GM12878 (cell line): ENCODE measurements at regions not wholly inside any gene's neighbourhood (a gene's known extent, or its start where the extent isn't known, plus 50 kb on each side); places are given as distances from the start of the nearest gene placed in this dataset.
"Not testable (repeated sequence)": the region's sequence is repeated elsewhere in the genome, so short reads cannot be mapped to it uniquely, and the experiment has no call there.

Experiments used
- CHD1 ChIP-seq: IDR thresholded peaks from 2 replicates; pipeline ENCODE4 v1.6.1; 2012; ENCODE audit warnings: low read depth, low read length, improper control_type of control experiment
- CTCF ChIP-seq, 3 experiments: IDR thresholded peaks in 2 of 3; conservative IDR thresholded peaks in 1 of 3; 2 replicates each; pipeline ENCODE4 v1.5.1; 2011; ENCODE audit warnings: low read depth in 3 of 3, low read length in 3 of 3, mild to moderate bottlenecking in 3 of 3, control low read depth in 2 of 3, moderate library complexity in 2 of 3, inconsistent platforms in 1 of 3, mixed read lengths in 1 of 3; ENCODE audit not compliant: control insufficient read depth in 2 of 3, insufficient read depth in 1 of 3; ENCODE audit errors: extremely low read depth in 1 of 3
- EZH2 ChIP-seq: IDR thresholded peaks from 2 replicates; pipeline ENCODE4 v1.6.1; 2012; ENCODE audit warnings: low read depth, mild to moderate bottlenecking, control low read depth, inconsistent platforms, low read length, borderline replicate concordance; ENCODE audit not compliant: control insufficient read depth
- HCFC1 ChIP-seq: fragments of 150-350 bp; IDR thresholded peaks from 2 replicates; pipeline ENCODE4 v1.6.1; 2014; ENCODE audit warnings: low read length
- HDAC2 ChIP-seq: fragments of 200-600 bp; sonication (generic); IDR thresholded peaks from 2 replicates; pipeline ENCODE4 v1.6.1; 2017
- JUND ChIP-seq: IDR thresholded peaks from 2 replicates; pipeline ENCODE4 v1.6.1; 2012; ENCODE audit warnings: low read depth, mild to moderate bottlenecking, low read length, improper control_type of control experiment, moderate library complexity
- MXI1 ChIP-seq: fragments of 150-350 bp; IDR thresholded peaks from 2 replicates; pipeline ENCODE4 v1.6.1; 2011; ENCODE audit warnings: low read depth, mild to moderate bottlenecking, inconsistent platforms, low read length, improper control_type of control experiment
- NBN ChIP-seq: fragments of 450-650 bp; IDR thresholded peaks from 2 replicates; pipeline ENCODE4 v1.6.1; 2016
- ZZZ3 ChIP-seq: IDR thresholded peaks from 2 replicates; pipeline ENCODE4 v1.6.1; 2011; ENCODE audit warnings: low read depth; ENCODE audit not compliant: control insufficient read depth, insufficient read length
- TF ChIP-seq, protein P1 (sequence below): IDR thresholded peaks from 2 replicates; pipeline ENCODE4 v1.6.1; 2011; ENCODE audit warnings: borderline replicate concordance, low read depth, mild to moderate bottlenecking, moderate library complexity, mixed read lengths, low read length; ENCODE audit not compliant: insufficient read depth; ENCODE audit errors: extremely low read length
- TF ChIP-seq, protein P2 (sequence below): IDR thresholded peaks from 2 replicates; pipeline ENCODE4 v1.6.1; 2012; ENCODE audit warnings: low read depth, low read length, improper control_type of control experiment

GRCh38 chr17:45562868-45563267, 72.3 kb upstream of the PLEKHM1 start:
- TF ChIP-seq, protein P1, sequence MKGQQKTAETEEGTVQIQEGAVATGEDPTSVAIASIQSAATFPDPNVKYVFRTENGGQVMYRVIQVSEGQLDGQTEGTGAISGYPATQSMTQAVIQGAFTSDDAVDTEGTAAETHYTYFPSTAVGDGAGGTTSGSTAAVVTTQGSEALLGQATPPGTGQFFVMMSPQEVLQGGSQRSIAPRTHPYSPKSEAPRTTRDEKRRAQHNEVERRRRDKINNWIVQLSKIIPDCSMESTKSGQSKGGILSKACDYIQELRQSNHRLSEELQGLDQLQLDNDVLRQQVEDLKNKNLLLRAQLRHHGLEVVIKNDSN: not testable (repeated sequence)
- not testable (repeated sequence) for TF ChIP-seq EZH2; ZZZ3; CHD1; HDAC2; JUND; MXI1; NBN; CTCF (IDR thresholded peaks at IDR 0.05 in 2 of 3, conservative IDR thresholded peaks at IDR 0.05 in 1 of 3; ENCODE audit: control insufficient read depth in 2 of 3, extremely low read depth in 1 of 3, insufficient read depth in 1 of 3, low read depth in 3 of 3, low read length in 3 of 3); HCFC1
- TF ChIP-seq, protein P2, sequence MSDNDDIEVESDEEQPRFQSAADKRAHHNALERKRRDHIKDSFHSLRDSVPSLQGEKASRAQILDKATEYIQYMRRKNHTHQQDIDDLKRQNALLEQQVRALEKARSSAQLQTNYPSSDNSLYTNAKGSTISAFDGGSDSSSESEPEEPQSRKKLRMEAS: not testable (repeated sequence)
